ENCODE measurements at regions not wholly inside any gene's neighbourhood (a gene's known extent, or its start where the extent isn't known, plus 50 kb on each side); places are given as distances from the start of the nearest gene placed in this dataset.
A peak's percentile ranks its signal among the peaks of the same experiment; 100 is the strongest.

GRCh38 chr1:164950541-164950986, 391.6 kb downstream of the PBX1 start:
- Mint-ChIP-seq H3K27me3 (ENCODE audit: low read depth) (no peaks in the 10 kb centered on the region), H3K36me3 (ENCODE audit: low read depth) (peaks cover 12% of the 10 kb centered on the region), H3K9me3 (peaks cover 29% of the 10 kb centered on the region), H3K4me3 (no peak overlapping the region), H3K4me1 (peaks cover 21% of the 10 kb centered on the region), H3K27ac (peak overlapping the region; percentile 20 to 88 (median 77))
- no peak for TF ChIP-seq CTCF (IDR thresholded peaks at IDR 0.05; ENCODE audit: unreplicated experiment in 3 of 3)

- no peak for TF ChIP-seq CTCF (IDR thresholded peaks at IDR 0.05; ENCODE audit: unreplicated experiment in 3 of 3)
Measured at GRCh38 chr1:164949771-164950471, 390.9 kb downstream of the PBX1 start.

GRCh38 chr1:164948101-164948500, 389.1 kb downstream of the PBX1 start:
- Mint-ChIP-seq H3K27ac (no peak overlapping the region), H3K36me3 (ENCODE audit: low read depth) (peaks cover 12% of the 10 kb centered on the region), H3K4me1 (peaks cover 21% of the 10 kb centered on the region), H3K27me3 (ENCODE audit: low read depth) (no peaks in the 10 kb centered on the region), H3K9me3 (peaks cover 35% of the 10 kb centered on the region), H3K4me3 (no peak overlapping the region)
- no peak for TF ChIP-seq CTCF (IDR thresholded peaks at IDR 0.05; ENCODE audit: unreplicated experiment in 3 of 3)

More at GRCh38 chr1:164949771-164950471, 390.9 kb downstream of the PBX1 start:
- Mint-ChIP-seq H3K27ac (peak overlapping the region in 1 of 3 experiments; percentile 20), H3K27me3 (ENCODE audit: low read depth) (no peaks in the 10 kb centered on the region), H3K36me3 (ENCODE audit: low read depth) (peaks cover 12% of the 10 kb centered on the region), H3K4me1 (peaks cover 21% of the 10 kb centered on the region), H3K9me3 (peaks cover 29% of the 10 kb centered on the region), H3K4me3 (no peak overlapping the region)

- no peak overlapping the region for H3K27ac Mint-ChIP-seq
- TF ChIP-seq CTCF (IDR thresholded peaks at IDR 0.05; ENCODE audit: unreplicated experiment in 3 of 3): no peak
- no peaks in the 10 kb centered on the region for H3K36me3 Mint-ChIP-seq (ENCODE audit: low read depth)
Measured at GRCh38 chr1:164937291-164937690, 378.3 kb downstream of the PBX1 start.

GRCh38 chr1:164932580-164932979, 373.6 kb downstream of the PBX1 start:
- peaks cover 5% of the 10 kb centered on the region for H3K27me3 Mint-ChIP-seq (ENCODE audit: low read depth)
- H3K4me1 Mint-ChIP-seq: peaks cover 39% of the 10 kb centered on the region
- no peak overlapping the region for H3K4me3 Mint-ChIP-seq
- no peak for TF ChIP-seq CTCF (IDR thresholded peaks at IDR 0.05; ENCODE audit: unreplicated experiment in 3 of 3)
- no peaks in the 10 kb centered on the region for H3K9me3 Mint-ChIP-seq
- H3K36me3 Mint-ChIP-seq (ENCODE audit: low read depth): no peaks in the 10 kb centered on the region
- peak overlapping the region; percentile 56 to 87 (median 59) for H3K27ac Mint-ChIP-seq

More at GRCh38 chr1:164937291-164937690, 378.3 kb downstream of the PBX1 start:
- Mint-ChIP-seq H3K9me3 (peaks cover 8% of the 10 kb centered on the region), H3K27me3 (ENCODE audit: low read depth) (peaks cover 5% of the 10 kb centered on the region), H3K4me1 (peaks cover 15% of the 10 kb centered on the region), H3K4me3 (no peak overlapping the region)

- peaks cover 40% of the 10 kb centered on the region for H3K4me1 Mint-ChIP-seq
- peak overlapping the region in 1 of 3 experiments; percentile 87 for H3K27ac Mint-ChIP-seq
- TF ChIP-seq CTCF (IDR thresholded peaks at IDR 0.05; ENCODE audit: unreplicated experiment in 3 of 3): no peak
- no peaks in the 10 kb centered on the region for H3K9me3 Mint-ChIP-seq
- no peaks in the 10 kb centered on the region for H3K36me3 Mint-ChIP-seq (ENCODE audit: low read depth)
- H3K4me3 Mint-ChIP-seq: no peak overlapping the region
- H3K27me3 Mint-ChIP-seq (ENCODE audit: low read depth): peaks cover 5% of the 10 kb centered on the region
Measured at GRCh38 chr1:164930833-164931232, 371.8 kb downstream of the PBX1 start.
